Activated CD4-positive, alpha-beta T cell treated with anti-CD3 and anti-CD28 coated beads for 1 hour (primary cell): ENCODE measurements at regions not wholly inside any gene's neighbourhood (a gene's known extent, or its start where the extent isn't known, plus 50 kb on each side); places are given as distances from the start of the nearest gene placed in this dataset.

Experiments
- DNase-seq: peaks from one replicate; pipeline ENCODE4 v3.0.0-alpha.2; 2020

DNA sequence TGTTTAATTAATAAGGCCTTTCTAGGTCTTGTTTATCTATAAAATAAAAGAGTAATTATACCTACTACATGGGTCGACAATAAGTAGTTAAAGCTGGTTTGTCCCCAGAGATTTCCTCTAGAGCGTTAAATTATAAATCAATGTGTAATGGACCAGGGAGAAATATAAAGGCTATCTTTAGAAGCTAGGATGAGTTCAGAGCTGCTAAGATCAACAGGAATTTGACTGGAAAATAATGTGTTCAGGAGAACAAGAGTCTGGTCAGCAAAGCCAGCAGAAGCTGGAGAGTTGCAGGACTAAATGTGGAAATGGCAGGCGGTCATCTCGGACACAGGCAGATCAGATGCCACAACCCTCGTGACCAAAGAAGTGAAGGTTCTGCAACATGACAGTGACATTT lies 428.8 kb downstream of the EPM2A start:
- DNase-seq, result no peak

DNA sequence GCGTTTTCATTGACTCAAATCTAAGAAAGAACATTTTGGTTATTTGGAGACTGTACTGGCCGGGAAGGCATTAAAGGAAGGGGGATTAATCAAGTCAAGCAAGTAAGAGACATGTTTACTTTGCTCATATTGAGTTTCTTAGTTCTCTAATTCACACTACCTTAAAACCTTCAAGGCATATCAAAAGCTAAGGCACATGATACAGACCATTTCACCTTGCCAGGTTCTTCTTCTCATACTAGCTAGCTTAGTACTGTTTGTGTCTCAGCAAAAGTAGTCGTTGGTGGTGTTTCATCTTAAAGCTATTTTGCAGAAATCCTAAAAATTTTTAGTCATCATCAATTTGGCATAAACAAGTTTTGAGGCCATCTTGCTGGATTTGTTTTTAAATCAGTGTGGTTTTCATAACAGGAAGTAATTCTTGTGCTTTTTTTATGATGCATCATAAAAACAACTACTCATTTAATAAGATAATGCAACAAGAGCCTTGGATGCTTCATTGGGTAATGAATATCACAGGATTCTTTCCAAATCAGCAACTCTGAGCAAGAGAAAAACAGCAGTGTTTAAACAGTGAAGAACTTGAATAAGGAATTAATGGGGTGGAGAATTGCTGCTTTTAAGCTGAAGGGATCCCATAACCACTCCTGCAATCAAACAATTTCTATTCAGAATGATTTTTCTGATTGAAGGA lies 425.3 kb downstream of the EPM2A start:
- DNase-seq, result no peak

DNA sequence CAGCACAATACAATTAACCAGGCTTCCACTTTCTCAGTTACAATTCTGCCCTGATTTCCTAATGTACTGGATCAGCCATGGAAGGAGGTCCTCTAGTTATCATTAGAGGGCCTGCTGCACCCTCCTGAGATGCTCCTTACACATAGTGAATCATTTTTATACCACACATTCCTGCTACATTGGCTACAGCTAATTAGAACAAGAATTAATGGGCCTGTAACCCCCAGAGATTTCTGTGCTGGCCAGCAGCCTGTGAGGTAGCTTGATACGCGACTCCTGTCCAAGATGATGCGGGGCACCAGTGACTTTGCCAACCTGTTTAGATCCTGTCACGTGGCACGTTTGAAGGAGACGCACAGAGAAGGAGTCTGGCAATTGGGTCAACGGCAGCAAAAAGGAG lies 422.8 kb downstream of the EPM2A start:
- DNase-seq, result no peak

DNA sequence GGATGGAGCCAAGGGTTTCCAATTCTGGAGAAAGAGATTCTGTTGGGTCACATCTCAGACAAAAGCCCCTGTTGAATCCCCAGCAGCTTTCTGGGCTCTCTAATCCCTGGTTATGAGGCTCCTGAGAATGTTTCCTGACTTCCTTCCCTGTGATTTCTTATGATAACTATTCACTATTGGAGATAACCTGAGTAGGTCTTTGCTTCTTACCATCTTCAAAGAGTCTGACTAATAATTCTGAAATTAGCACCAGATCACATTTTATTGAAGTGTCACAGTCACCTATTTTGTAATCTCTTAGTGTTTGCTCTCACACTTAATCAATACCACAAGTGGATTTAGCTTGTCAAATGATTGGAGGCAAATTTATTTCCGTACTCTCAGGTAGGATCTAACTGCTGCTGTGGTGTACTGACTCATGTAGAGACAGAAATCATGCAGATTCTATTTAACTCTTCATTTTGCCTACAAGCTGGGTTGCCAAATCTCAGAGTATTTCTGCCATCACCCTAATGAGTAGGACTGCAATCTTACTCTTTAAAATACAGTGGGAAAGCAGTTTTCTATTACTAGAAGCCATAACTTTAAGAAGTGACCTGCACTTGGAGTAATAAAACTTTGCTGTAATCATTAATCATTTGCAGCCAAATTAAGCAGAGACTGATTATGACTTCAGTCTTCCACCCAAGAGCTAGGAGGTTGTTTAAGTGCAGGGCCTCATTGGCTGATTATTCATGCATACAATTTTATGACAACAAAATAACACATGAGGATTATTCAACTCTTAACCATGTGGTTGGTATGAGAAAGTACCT lies 422.1 kb downstream of the EPM2A start:
- no peak for DNase-seq

DNA sequence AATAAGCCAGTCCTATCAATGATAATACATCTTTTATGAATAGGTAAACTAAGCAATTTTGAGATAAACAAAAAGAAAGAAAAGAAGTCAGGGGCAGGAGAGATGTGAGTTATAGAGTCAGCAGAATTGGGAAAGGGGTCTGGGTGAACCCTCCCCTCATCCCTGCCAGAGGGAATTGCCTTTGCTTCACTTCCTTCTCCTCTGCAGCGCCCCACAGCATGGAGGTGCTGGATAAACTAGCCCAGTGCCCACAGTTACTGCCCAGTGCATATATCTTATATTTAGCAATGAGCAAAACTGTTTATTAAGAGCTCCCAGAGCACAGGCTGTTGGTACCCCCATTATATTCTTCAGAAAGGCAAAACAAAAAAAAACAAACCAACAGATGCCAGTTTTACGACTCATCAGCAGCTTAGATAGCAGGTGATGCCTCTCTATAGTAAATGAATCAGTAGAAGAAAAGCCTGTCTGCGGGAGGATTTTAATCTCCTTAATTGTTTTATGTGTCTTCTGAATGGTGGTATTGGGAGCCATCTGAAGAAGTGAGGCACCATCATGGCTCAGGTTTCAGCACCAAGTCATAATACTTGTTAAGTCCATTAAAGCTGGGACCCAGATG lies 419.2 kb downstream of the EPM2A start:
- DNase-seq, result no peak

DNA sequence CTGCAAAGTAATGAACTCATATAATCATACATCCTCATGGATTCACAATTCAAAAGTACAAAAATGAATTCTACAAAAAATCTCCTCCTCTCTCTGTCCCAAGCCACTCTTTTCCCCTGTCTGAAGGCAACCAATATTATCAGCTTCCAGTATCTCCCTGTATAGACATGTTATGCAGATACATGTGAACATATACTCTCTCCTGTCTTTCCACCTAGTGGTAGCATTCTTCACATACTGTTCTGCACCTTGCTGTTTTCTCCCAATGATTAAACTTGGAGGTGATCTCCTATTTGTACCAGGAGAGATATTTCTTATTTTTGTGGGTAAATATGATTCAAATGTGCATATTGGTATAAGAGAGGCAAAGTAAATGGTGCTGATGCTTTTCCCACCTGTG lies 416.4 kb downstream of the EPM2A start:
- no peak for DNase-seq

DNA sequence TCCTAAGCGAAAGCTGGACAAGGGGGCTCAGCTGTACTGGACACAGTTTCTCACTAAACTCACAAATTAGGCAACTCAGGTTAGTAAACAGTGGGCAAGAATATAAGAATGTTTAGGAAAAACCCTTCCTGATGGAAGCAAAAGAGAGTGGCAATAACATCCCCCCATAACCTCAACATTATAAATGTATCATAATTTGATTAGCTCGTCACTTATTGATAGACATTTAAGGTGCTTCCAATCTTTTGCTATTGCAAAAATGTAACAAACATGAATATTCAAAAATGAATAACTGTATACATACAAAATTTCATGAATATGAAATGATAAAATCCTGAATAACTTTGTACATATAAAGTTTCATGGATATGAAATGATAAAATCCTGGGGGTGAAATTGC lies 415.7 kb downstream of the EPM2A start:
- DNase-seq, result no peak

DNA sequence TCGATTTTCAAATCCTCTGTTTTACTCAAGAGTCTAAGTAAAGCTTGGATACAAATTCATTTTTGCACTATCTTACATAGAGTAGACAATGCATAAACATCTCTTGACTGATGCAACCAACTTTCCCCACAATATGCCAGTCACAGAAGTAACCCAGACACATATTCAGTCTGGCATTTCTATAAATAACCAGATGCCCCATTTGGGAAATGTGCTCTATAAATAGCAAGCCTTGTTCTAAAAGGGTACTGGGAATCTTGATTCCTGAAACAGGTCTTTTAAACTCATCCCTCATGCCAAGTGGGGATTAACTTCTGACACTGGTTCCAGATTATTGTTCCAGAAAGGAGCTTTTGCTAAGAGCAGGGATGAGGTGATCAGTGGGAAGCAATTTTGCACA lies 411.7 kb downstream of the EPM2A start:
- no peak for DNase-seq

DNA sequence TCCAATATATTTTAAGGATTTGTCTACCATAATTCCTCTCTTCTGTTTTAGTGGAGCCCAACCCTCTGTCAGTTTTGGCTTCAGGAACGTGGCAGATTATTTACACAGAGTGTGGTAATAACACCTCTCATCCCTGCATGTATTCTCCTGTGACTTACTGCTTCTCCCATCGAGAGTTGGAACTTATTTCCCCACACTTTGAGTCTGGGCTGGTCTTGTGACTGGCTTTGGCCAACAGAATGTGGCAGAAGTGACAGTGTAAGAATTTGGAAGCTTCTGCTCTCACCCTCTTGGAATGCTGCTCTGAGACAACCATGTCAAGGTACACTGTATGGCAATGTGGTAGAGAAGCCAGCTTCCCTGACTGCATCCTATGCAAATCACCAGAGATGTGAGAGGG lies 407.7 kb downstream of the EPM2A start:
- no peak for DNase-seq

DNA sequence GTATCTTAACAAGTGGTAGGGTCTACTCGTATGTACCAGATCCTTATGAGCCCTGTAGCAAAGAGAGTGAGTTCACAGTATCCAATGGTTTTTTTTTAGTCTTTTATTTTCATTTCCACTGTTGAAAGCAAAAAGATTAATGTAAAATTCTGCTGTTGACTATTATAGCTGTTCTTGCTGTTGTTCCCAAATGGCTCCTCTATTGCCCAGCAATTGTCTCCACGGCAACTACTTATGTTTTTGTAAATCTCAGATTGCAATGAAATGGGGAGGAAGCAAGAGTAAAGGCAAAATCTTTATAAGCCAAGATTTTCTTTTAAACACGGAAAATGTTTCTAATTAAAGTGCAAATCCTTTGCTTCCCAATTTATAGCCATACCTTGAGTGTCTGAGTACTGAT lies 406.1 kb downstream of the EPM2A start:
- DNase-seq, result no peak

DNA sequence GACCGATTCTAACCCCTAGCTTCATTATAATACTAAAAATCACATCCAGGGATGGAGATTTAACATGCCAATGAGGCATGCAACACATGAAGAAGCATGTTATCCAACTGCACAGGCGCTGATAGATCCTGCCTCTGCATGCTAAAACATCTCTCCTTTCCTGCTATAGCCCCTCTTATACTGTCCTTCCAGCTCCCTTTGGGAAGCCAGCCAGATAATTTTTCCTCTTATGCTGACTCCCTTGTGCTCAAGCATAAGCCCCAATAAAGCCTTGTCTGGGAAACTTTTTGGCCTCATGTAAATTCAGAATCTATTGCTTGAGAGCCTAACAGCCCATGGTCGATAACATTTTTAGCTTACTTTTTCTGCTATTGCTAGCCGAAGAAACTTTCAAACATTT lies 404.3 kb downstream of the EPM2A start:
- no peak for DNase-seq

DNA sequence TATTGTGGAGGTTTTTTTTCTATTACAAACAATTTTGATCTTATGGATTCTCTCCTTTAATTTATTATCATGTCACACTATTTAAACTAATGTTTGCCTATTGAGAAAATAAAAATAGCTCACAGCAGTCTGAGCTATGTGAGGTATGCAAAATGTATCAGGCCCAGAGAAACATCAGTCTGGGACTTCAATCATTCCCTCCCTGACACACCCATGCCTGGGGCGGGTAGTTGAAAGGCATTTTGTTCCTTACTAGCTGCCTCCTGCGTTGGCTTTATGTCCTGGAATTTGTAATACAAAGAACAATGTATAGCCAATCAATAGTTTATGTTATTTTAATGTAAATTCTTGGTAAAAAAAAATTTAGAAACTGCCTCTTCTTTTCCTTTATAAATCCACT lies 403.3 kb downstream of the EPM2A start:
- no peak for DNase-seq

DNA sequence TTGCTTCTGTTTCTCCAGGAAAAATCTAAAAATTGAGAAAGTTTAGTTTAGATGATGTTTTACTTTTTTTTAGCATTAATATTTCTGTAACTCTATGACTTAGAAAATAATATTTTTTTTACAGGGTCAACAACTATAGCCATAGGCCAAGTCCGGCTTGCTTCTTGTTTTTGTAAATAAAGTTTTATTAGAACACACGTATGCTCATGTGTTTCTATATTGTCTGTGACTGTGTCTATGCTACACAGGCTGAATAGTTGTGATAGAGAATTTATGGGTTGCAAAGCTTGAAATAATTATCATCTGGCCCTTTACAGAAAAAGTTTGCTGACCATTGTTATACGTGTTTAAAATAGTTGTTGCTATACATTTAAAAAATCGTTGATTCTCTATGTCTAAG lies 399.2 kb downstream of the EPM2A start:
- no peak for DNase-seq

DNA sequence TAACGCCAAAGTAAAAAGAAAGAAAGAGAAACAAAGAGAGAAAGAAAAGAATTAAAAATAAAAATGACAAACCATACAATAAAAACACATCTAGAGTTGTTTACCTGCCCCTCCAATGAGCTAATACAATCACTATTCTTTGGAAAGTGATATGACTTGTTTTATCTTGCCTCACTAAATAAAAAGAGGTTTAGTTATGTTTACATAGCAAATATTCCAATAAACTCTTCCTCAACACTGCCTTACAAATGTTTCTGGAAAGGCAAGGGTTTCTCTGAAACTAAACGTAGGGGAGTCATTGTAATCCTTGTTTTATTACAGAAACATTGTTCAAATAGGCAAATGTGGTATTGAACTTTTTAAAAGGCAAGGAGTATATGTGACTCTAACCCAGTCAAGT lies 396.2 kb downstream of the EPM2A start:
- no peak for DNase-seq

DNA sequence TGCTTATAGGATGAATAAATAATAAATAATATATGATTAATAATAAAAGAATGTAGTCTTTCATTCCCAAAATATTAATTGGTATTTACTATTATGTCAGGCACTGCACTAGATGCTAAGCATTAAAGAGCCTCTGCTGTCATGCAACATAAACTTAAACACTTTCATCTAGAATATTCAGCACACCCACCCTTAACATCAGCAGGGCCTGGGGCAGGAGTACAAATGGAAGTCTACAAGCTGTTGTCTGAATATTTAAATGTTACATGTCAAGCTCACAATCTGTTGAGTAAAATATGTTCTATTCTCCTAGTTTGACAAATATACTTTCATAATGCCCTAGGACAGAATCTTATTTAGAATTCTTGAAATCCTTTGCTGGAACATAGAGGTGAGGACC lies 395.1 kb downstream of the EPM2A start:
- no peak for DNase-seq

DNA sequence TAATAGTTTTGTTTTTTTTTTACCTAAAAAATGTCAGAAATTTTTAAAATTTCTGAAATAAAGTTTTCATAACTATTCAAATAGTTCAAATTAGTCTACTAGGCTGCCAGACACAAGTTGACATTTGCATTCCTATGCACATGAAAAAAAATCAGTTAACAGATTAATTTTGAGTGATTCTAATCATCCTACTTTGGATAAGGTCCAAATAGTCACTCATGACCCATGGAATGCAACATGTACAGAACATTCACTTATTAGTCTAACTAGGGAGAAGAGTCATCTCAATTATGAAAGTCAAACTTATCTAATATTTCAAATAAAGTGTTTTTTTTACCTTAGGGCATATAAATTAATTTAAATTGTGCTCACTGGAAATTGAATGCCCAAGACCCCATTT lies 390.2 kb downstream of the EPM2A start:
- no peak for DNase-seq

DNA sequence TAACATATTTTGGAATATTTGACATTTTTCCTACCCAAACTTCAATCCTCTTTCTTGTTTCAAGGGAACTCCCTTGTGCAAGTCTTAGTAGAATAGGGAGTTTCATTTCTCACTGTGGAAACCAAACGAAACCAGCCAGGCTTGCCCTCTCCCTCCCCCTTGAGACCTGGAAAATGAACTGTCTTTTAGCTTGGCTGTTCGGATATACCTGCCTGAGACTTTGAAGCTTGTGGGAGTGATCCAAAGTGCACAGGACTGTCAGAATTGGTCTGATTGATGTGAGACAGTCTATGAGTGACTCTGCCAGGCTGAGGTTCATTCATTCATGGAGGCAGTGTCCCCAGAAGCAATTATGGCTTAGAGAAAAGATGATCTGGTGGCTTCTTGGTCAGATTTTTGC lies 388.1 kb downstream of the EPM2A start:
- DNase-seq, result no peak

DNA sequence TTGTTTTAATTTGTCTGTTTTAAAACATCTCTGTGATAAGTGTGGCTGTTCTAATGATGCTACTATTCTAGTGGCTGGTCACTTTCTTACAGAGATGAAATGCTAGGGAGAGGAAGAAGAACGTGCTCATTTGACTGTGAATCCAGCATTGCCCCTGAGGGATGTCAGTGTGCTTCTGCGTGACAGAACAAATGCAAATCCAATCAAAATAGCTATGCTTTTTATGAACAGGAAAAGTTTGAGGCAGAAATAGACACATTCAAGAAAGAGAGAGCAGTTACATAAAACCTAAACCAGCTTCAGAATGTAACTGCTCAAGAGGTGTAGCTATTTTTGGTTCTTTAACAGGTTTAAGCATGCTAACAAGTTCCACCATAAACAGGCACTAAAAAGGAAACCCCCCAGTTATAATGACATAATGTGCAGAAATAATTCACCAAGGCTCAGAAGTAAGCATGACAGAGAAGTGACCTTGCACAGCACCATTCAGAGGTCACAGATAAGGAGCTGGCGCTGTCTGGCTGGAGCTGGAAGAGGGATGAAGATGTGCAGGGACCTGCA lies 385.3 kb downstream of the EPM2A start:
- DNase-seq, result no peak

DNA sequence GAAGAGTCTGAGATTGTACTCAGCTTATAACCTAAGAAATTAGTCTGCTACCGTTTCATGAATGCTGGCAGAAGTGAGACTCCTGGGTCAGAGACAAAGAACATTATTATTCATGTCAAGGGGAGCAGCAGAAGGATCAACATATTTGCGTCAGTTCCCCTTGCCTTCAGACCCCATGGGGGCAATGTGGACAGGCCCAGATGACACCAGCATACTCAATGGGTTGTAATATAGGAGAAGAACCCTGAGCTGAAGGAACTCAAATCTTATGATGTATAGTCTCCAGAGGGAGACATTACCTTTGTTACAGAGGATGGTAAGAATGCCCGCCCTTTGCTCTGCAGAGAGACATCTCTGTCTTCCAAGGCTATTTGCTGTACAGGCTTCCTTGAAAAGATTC lies 384.4 kb downstream of the EPM2A start:
- DNase-seq, result no peak

DNA sequence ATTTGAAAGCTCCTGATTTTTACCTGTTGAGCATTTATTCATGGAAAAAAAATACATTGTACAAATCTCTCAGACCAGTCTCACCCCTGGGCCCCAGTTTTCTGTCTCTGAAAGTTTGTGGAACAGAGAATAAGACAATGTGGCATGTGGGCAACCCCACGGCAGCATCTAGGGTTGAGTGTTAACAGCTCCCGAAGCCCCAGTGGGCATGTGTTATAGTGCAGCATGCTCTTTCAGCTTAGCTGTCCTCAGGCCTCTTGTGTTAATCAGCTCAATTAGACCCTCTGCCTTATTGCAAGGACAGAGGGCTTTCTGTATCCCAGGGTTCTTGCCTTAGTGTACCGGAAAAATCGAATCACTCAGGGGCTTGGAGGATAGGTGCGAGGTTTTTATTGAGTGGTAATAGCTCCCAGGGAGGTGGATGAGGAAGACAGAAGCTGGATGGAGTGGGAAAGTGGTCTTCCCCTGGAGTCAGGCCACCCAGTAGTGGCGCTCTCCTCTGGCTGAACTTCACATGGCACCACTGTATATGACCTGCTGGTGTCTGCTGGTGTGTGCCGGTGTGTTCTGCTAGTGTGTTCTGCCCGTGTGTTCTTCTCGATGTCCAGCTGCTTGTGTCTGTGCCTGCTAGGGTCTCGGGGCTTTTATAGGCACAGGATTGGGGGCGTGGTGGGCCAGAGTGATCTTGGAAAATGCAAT lies 382.8 kb downstream of the EPM2A start:
- DNase-seq, result no peak

DNA sequence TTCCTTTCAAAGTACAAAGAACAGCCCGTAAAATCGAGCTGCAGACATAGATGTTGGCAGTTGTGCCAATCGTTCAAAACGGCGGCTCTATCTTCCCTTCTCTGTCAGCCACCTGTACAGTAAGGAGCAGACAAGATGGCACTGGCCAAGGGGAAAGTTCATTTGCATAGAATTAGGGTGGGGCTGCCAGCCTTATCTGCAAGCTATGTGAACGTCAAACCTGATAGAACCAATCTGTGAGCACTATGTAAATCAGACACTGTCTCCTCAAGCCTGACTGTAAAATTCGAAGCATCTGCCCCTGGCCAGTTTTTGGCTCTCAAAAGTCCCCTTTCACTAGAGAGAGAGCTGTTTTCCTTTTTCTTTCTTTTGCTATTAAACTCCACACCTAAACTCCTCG lies 374.5 kb downstream of the EPM2A start:
- DNase-seq, result no peak

DNA sequence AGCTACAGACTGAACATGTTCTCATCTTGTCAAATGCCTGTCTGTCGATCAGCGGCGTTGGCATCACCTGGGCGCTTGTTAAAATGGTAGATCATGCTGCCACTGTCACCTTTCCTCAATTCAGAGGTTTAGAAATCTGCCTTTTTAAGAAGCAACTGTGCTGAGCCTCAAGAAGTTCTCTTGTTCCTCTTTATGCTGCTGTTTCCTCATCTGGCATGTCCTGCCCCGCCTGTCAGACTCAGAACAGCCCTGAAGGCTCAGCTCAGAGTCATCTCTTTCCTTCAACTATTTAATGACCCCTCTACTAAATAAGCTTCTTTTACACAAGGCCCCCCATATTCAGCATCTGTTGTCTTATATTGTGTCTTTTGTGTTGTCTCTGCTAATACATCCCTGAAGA lies 368.2 kb downstream of the EPM2A start:
- no peak for DNase-seq

DNA sequence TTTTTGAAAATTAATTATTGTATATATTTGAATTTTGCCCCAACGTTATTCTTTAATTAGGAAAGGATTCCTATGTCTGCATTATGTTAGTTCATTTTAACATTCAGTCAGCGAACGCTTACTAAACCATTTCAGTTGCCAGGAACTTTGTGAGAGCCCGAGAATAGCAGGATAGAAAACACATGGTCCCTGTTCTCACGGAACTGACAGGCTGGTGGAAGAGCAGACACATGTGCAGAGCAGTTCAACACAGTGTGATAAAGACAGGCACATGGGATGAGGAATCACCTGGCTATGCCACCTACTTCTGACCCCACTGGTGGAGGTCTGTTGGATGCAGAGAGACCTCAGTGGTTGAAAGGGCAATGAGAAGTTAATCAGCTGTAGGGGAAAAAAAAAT lies 367.2 kb downstream of the EPM2A start:
- no peak for DNase-seq
